ENCODE measurements at regions not wholly inside any gene's neighbourhood (a gene's known extent, or its start where the extent isn't known, plus 50 kb on each side); places are given as distances from the start of the nearest gene placed in this dataset.

DNA sequence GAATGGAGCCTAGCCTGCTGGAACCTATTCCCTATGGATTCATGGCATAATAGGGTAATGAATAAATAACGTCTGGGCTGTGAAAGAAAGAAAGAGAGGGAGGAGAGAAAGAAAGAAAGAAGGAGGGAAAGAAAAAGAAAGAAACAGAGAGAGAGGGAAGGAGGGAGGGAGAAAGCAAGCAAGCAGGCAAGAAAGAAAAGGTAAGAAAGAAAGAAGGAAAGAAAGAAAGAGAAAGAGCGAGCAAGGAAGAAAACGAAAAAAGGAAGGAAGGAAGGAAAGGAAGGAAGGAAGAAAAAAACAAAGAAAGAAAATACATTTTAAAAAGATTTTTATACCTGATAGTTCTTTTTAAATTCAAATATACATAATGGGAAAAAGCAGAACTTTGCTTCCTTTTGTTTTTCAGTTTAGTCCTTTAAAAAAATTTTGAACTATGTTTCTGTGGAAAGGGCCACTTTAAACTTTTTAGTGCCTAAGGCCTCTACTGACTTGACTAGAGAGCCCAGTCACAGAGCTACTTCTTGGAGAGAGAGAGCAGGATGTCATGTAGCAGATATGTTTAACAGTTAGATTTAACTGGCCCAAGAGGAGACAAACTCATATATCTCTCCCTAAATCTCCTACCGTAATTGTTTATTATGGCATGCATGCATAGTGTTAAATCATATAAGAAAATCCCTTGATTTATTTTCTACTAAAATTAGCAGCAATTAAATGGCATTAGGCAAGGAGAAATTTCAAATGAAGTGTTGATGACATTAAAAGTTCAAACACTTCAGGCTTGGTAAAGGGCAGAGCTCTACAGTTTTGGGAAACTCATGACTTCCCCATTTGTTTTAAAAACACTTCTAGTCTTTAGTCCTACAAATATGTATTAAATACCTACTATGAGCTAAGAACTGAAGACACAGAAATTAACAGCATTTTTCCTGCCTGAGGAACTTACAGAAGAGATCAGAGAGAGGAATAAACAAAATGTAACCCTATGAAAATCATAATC, 305.5 kb downstream of the BCAT1 start:
- TF ChIP-seq POLR2A (IDR thresholded peaks at IDR 0.05; ENCODE audit: low read depth, low read length) (no peak), POLR2AphosphoS5 (IDR thresholded peaks at IDR 0.05; ENCODE audit: low read depth, low read length) (no peak), TAF1 (IDR thresholded peaks at IDR 0.05; ENCODE audit: borderline replicate concordance, low read depth, low read length) (no peak)

All from GM12892 (cell line).